GM23338 (cell line): ENCODE measurements at regions not wholly inside any gene's neighbourhood (a gene's known extent, or its start where the extent isn't known, plus 50 kb on each side); places are given as distances from the start of the nearest gene placed in this dataset.

Experiments
- ATAC-seq: fragments of 200-7000 bp; cut with Tn5 transposase; 3 replicates; pipeline ENCODE4 v1.9.1; 2020
- DNase-seq: peaks from one replicate; pipeline ENCODE4 v3.0.0-alpha.2; 2015; ENCODE audit warnings: low spot score
- H2AFZ ChIP-seq: fragments of 200-600 bp; sonication (generic); 2 replicates; pipeline ENCODE4 v1.8.0; 2016; ENCODE audit warnings: antibody characterized with exemption, mild to moderate bottlenecking, moderate library complexity
- H3F3A ChIP-seq: fragments of 200-600 bp; sonication (generic); replicated peaks from 2 replicates; pipeline ENCODE4 v1.8.0; 2017; ENCODE audit warnings: antibody characterized with exemption, mixed run types, low read depth
- H3K27ac ChIP-seq: fragments of 200-600 bp; sonication (generic); 2 replicates; pipeline ENCODE4 v1.6.1; 2016; ENCODE audit warnings: low read depth
- H3K27me3 ChIP-seq: fragments of 200-600 bp; sonication (generic); 2 replicates; pipeline ENCODE4 v1.8.0; 2016; ENCODE audit warnings: mild to moderate bottlenecking, mixed run types, moderate library complexity; ENCODE audit not compliant: insufficient read depth
- H3K36me3 ChIP-seq: fragments of 200-600 bp; sonication (generic); 2 replicates; pipeline ENCODE4 v1.8.0; 2016; ENCODE audit warnings: mild to moderate bottlenecking; ENCODE audit not compliant: insufficient read depth
- H3K4me1 ChIP-seq: fragments of 200-600 bp; sonication (generic); 2 replicates; pipeline ENCODE4 v1.8.0; 2016; ENCODE audit warnings: mild to moderate bottlenecking, moderate library complexity; ENCODE audit not compliant: insufficient read depth
- H3K4me2 ChIP-seq: fragments of 200-600 bp; sonication (generic); 2 replicates; pipeline ENCODE4 v1.7.1; 2017; ENCODE audit warnings: mixed run types
- H3K4me3 ChIP-seq: fragments of 200-600 bp; sonication (generic); 2 replicates; pipeline ENCODE4 v1.6.1; 2016; ENCODE audit warnings: mixed run types
- H3K79me2 ChIP-seq: fragments of 200-600 bp; sonication (generic); replicated peaks from 2 replicates; pipeline ENCODE4 v1.8.0; 2017; ENCODE audit warnings: mild to moderate bottlenecking; ENCODE audit not compliant: insufficient read depth
- H3K9me2 ChIP-seq: fragments of 200-600 bp; sonication (generic); 2 replicates; pipeline ENCODE4 v1.8.0; 2017; ENCODE audit not compliant: insufficient read depth
- H4K20me1 ChIP-seq: fragments of 200-600 bp; sonication (generic); replicated peaks from 2 replicates; pipeline ENCODE4 v1.8.0; 2017; ENCODE audit warnings: mild to moderate bottlenecking; ENCODE audit not compliant: insufficient read depth
- H3K27ac Mint-ChIP-seq: 2 replicates; pipeline ENCODE4 v1.8.0; 2020; ENCODE audit warnings: inconsistent platforms, mild to moderate bottlenecking, moderate library complexity, mixed read lengths
- H3K27me3 Mint-ChIP-seq: 3 replicates; pipeline ENCODE4 v1.8.0; 2022; ENCODE audit warnings: low read depth, mild to moderate bottlenecking, moderate library complexity, mixed read lengths, inconsistent platforms; ENCODE audit not compliant: insufficient read depth, poor library complexity
- H3K36me3 Mint-ChIP-seq: 3 replicates; pipeline ENCODE4 v1.8.0; 2021; ENCODE audit warnings: low read depth, mild to moderate bottlenecking, inconsistent platforms, moderate library complexity, mixed read lengths
- H3K4me1 Mint-ChIP-seq: 3 replicates; pipeline ENCODE4 v1.8.0; 2020; ENCODE audit warnings: mild to moderate bottlenecking, inconsistent platforms, mixed read lengths
- H3K4me3 Mint-ChIP-seq: 3 replicates; pipeline ENCODE4 v1.8.0; 2021; ENCODE audit warnings: moderate library complexity, mild to moderate bottlenecking, inconsistent platforms, mixed read lengths
- H3K9me3 Mint-ChIP-seq: 3 replicates; pipeline ENCODE4 v1.8.0; 2020; ENCODE audit warnings: moderate library complexity, mild to moderate bottlenecking, inconsistent platforms, mixed read lengths
- ETS1 ChIP-seq: IDR thresholded peaks from 2 replicates; pipeline ENCODE4 v1.6.1; 2016; ENCODE audit warnings: antibody characterized with exemption
- EZH2phosphoT487 ChIP-seq: fragments of 200-600 bp; sonication (generic); IDR thresholded peaks from one replicate; pipeline ENCODE4 v1.8.1; 2018; ENCODE audit warnings: antibody characterized with exemption; ENCODE audit not compliant: unreplicated experiment
- TF ChIP-seq, protein P1 (sequence below), 2 experiments: fragments of 200-600 bp in 1 of 2; sonication (generic) in 1 of 2; conservative IDR thresholded peaks; 2 replicates each; pipeline versions ENCODE4 v1.5.1 to v1.6.1; 2016 to 2017; ENCODE audit warnings: antibody characterized with exemption in 2 of 2, low read depth in 2 of 2, mild to moderate bottlenecking in 2 of 2, moderate library complexity in 1 of 2
- TF ChIP-seq, protein P2 (sequence below): fragments of 250-450 bp; sonication (Bioruptor Pico); IDR thresholded peaks from 2 replicates; pipeline ENCODE4 v1.5.0; 2020; ENCODE audit warnings: mild to moderate bottlenecking, moderate library complexity

- peaks cover 21% of the 10 kb centered on the region for H3K36me3 Mint-ChIP-seq
- no peaks in the 10 kb centered on the region for H4K20me1 ChIP-seq
- H3K36me3 ChIP-seq = no peaks in the 10 kb centered on the region
- no peaks in the 10 kb centered on the region for H3F3A ChIP-seq
- H3K4me1 Mint-ChIP-seq = peaks cover 12% of the 10 kb centered on the region; the same call in 2 of the 3 replicates
- H3K4me3 ChIP-seq = no peak overlapping the region
- no peaks in the 10 kb centered on the region for H3K27me3 ChIP-seq
- no peak overlapping the region for H2AFZ ChIP-seq
- peaks cover 12% of the 10 kb centered on the region; the same call in 1 of the 2 replicates for H3K4me1 ChIP-seq
- TF ChIP-seq, protein P1, sequence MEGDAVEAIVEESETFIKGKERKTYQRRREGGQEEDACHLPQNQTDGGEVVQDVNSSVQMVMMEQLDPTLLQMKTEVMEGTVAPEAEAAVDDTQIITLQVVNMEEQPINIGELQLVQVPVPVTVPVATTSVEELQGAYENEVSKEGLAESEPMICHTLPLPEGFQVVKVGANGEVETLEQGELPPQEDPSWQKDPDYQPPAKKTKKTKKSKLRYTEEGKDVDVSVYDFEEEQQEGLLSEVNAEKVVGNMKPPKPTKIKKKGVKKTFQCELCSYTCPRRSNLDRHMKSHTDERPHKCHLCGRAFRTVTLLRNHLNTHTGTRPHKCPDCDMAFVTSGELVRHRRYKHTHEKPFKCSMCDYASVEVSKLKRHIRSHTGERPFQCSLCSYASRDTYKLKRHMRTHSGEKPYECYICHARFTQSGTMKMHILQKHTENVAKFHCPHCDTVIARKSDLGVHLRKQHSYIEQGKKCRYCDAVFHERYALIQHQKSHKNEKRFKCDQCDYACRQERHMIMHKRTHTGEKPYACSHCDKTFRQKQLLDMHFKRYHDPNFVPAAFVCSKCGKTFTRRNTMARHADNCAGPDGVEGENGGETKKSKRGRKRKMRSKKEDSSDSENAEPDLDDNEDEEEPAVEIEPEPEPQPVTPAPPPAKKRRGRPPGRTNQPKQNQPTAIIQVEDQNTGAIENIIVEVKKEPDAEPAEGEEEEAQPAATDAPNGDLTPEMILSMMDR (conservative IDR thresholded peaks at IDR 0.05; ENCODE audit: low read depth in 2 of 2) = no peak
- no peak for TF ChIP-seq EZH2phosphoT487
- no peak for TF ChIP-seq ETS1
- TF ChIP-seq, protein P2, sequence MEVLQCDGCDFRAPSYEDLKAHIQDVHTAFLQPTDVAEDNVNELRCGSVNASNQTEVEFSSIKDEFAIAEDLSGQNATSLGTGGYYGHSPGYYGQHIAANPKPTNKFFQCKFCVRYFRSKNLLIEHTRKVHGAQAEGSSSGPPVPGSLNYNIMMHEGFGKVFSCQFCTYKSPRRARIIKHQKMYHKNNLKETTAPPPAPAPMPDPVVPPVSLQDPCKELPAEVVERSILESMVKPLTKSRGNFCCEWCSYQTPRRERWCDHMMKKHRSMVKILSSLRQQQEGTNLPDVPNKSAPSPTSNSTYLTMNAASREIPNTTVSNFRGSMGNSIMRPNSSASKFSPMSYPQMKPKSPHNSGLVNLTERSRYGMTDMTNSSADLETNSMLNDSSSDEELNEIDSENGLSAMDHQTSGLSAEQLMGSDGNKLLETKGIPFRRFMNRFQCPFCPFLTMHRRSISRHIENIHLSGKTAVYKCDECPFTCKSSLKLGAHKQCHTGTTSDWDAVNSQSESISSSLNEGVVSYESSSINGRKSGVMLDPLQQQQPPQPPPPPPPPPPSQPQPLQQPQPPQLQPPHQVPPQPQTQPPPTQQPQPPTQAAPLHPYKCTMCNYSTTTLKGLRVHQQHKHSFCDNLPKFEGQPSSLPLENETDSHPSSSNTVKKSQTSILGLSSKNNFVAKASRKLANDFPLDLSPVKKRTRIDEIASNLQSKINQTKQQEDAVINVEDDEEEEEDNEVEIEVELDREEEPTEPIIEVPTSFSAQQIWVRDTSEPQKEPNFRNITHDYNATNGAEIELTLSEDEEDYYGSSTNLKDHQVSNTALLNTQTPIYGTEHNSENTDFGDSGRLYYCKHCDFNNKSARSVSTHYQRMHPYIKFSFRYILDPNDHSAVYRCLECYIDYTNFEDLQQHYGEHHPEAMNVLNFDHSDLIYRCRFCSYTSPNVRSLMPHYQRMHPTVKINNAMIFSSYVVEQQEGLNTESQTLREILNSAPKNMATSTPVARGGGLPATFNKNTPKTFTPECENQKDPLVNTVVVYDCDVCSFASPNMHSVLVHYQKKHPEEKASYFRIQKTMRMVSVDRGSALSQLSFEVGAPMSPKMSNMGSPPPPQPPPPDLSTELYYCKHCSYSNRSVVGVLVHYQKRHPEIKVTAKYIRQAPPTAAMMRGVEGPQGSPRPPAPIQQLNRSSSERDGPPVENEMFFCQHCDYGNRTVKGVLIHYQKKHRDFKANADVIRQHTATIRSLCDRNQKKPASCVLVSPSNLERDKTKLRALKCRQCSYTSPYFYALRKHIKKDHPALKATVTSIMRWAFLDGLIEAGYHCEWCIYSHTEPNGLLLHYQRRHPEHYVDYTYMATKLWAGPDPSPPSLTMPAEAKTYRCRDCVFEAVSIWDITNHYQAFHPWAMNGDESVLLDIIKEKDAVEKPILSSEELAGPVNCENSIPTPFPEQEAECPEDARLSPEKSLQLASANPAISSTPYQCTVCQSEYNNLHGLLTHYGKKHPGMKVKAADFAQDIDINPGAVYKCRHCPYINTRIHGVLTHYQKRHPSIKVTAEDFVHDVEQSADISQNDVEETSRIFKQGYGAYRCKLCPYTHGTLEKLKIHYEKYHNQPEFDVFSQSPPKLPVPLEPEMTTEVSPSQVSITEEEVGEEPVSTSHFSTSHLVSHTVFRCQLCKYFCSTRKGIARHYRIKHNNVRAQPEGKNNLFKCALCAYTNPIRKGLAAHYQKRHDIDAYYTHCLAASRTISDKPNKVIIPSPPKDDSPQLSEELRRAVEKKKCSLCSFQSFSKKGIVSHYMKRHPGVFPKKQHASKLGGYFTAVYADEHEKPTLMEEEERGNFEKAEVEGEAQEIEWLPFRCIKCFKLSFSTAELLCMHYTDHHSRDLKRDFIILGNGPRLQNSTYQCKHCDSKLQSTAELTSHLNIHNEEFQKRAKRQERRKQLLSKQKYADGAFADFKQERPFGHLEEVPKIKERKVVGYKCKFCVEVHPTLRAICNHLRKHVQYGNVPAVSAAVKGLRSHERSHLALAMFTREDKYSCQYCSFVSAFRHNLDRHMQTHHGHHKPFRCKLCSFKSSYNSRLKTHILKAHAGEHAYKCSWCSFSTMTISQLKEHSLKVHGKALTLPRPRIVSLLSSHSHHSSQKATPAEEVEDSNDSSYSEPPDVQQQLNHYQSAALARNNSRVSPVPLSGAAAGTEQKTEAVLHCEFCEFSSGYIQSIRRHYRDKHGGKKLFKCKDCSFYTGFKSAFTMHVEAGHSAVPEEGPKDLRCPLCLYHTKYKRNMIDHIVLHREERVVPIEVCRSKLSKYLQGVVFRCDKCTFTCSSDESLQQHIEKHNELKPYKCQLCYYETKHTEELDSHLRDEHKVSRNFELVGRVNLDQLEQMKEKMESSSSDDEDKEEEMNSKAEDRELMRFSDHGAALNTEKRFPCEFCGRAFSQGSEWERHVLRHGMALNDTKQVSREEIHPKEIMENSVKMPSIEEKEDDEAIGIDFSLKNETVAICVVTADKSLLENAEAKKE = no peak
- H3K27ac Mint-ChIP-seq = no peak overlapping the region
- no peaks in the 10 kb centered on the region for H3K27me3 Mint-ChIP-seq
- no peak overlapping the region for H3K4me3 Mint-ChIP-seq
- peaks cover 3% of the 10 kb centered on the region; the same call in 1 of the 2 replicates for H3K9me2 ChIP-seq
- no peak overlapping the region for H3K4me2 ChIP-seq
- H3K27ac ChIP-seq = no peak overlapping the region
- no peak for ATAC-seq
- H3K9me3 Mint-ChIP-seq = peaks cover 24% of the 10 kb centered on the region
- H3K79me2 ChIP-seq = no peaks in the 10 kb centered on the region
- DNase-seq = no peak
Measured at GRCh38 chr5:125708583-125708982, 714.6 kb upstream of the GRAMD2B start.
